ENCODE measurements at regions not wholly inside any gene's neighbourhood (a gene's known extent, or its start where the extent isn't known, plus 50 kb on each side); places are given as distances from the start of the nearest gene placed in this dataset.
"Not testable (repeated sequence)": the region's sequence is repeated elsewhere in the genome, so short reads cannot be mapped to it uniquely, and the experiment has no call there.

- not testable (repeated sequence) for H3K27ac ChIP-seq (ENCODE audit: low read depth in 1 of 2, low read length in 2 of 2); H3K9ac ChIP-seq (ENCODE audit: low read depth in 1 of 2, low read length in 2 of 2); H3K4me3 ChIP-seq (ENCODE audit: low read depth in 1 of 3, low read length in 3 of 3); H3K9me3 ChIP-seq (ENCODE audit: control insufficient read depth in 4 of 4, low read length in 3 of 4); H3K4me1 ChIP-seq (ENCODE audit: control insufficient read depth in 4 of 4, insufficient read depth in 4 of 4, low read length in 3 of 4); H3K27me3 ChIP-seq (ENCODE audit: control insufficient read depth in 4 of 4, insufficient read depth in 4 of 4, low read length in 3 of 4); H3K36me3 ChIP-seq (ENCODE audit: control insufficient read depth in 4 of 4, insufficient read depth in 3 of 4, low read depth in 1 of 4, low read length in 3 of 4); DNase-seq (ENCODE audit: low spot score)
- 71% methylated on average over 7 of the region's 7 CpGs for WGBS
These were observed 323.1 kb upstream of the LMCD1 start for GRCh38 chr3:8178516-8178915.

DNA sequence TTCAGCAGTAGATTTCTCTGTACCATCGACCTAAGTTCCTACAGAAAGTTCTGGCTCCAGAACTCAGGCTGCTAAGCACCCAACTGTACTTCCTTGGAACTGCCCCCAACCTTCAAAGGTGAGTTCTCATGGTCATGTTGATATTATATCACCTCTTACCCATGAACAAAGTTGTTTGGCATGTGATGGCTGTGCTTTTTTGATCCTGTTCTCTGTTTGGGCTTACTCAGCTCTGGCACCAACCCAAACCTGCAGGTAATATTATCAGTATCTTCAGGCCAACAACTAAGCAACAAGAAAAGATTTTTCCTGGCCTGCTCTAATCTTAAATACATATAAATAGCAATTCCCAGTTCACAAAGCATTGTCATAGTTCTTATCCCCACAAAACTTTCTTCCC is 318.7 kb upstream of the LMCD1 start:
- Histone ChIP-seq H3K9ac (ENCODE audit: low read depth in 1 of 2, low read length in 2 of 2) (no peak overlapping the region), H3K4me1 (ENCODE audit: control insufficient read depth in 4 of 4, insufficient read depth in 4 of 4, low read length in 3 of 4) (no peaks in the 10 kb centered on the region), H3K4me3 (ENCODE audit: low read depth in 1 of 3, low read length in 3 of 3) (no peak overlapping the region), H3K9me3 (ENCODE audit: control insufficient read depth in 4 of 4, low read length in 3 of 4) (no peaks in the 10 kb centered on the region), H3K36me3 (ENCODE audit: control insufficient read depth in 4 of 4, insufficient read depth in 3 of 4, low read depth in 1 of 4, low read length in 3 of 4) (no peaks in the 10 kb centered on the region), H3K27ac (ENCODE audit: low read depth in 1 of 2, low read length in 2 of 2) (no peak overlapping the region), H3K27me3 (ENCODE audit: control insufficient read depth in 4 of 4, insufficient read depth in 4 of 4, low read length in 3 of 4) (no peaks in the 10 kb centered on the region)
- no peak for TF ChIP-seq NR2F2 (IDR thresholded peaks at IDR 0.05)
- DNase-seq (ENCODE audit: low spot score): no peak
- WGBS: 69% methylated on average over 1 of the region's 1 CpG

- Histone ChIP-seq H3K4me3 (ENCODE audit: low read depth in 1 of 3, low read length in 3 of 3) (no peak overlapping the region), H3K27ac (ENCODE audit: low read depth in 1 of 2, low read length in 2 of 2) (no peak overlapping the region), H3K9me3 (ENCODE audit: control insufficient read depth in 4 of 4, low read length in 3 of 4) (no peaks in the 10 kb centered on the region), H3K9ac (ENCODE audit: low read depth in 1 of 2, low read length in 2 of 2) (no peak overlapping the region), H3K27me3 (ENCODE audit: control insufficient read depth in 4 of 4, insufficient read depth in 4 of 4, low read length in 3 of 4) (no peaks in the 10 kb centered on the region), H3K4me1 (ENCODE audit: control insufficient read depth in 4 of 4, insufficient read depth in 4 of 4, low read length in 3 of 4) (no peaks in the 10 kb centered on the region), H3K36me3 (ENCODE audit: control insufficient read depth in 4 of 4, insufficient read depth in 3 of 4, low read depth in 1 of 4, low read length in 3 of 4) (no peaks in the 10 kb centered on the region)
- no peak for TF ChIP-seq SP1 (IDR thresholded peaks at IDR 0.05)
- TF ChIP-seq FOXA1 (IDR thresholded peaks at IDR 0.05): no peak
- TF ChIP-seq FOXA2 (IDR thresholded peaks at IDR 0.05): no peak
- peak in 1 of 2 donors; percentile 38 for TF ChIP-seq HNF4A (conservative IDR thresholded peaks at IDR 0.05)
- DNase-seq (ENCODE audit: low spot score): no peak
- 48% methylated on average over 3 of the region's 3 CpGs for WGBS
These were observed 318.0 kb upstream of the LMCD1 start for GRCh38 chr3:8183627-8184026.

DNA sequence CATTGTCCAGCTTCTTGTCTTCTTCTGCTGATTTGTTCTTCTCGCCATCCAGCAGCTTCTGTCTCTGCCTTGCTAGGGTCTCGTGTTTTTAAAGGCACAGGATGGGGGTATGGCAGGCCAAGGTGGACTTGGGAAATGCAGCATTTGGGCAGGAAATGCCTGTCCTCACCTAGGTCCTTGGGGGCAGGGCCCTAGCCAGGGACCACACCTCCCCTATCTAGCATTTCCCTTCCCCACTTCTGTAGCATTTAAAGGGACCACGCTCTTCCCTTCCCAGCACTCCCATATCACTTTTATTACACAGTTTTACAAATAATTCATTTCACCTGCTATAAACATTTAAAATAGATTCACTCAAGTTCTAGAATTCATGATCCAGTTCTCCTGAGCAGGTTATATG is 315.4 kb upstream of the LMCD1 start:
- 94% methylated on average over 3 of the region's 3 CpGs for WGBS
- DNase-seq (ENCODE audit: low spot score): no peak
- no peak overlapping the region for H3K27ac ChIP-seq (ENCODE audit: low read depth in 1 of 2, low read length in 2 of 2)
- H3K9me3 ChIP-seq (ENCODE audit: control insufficient read depth in 4 of 4, low read length in 3 of 4): peaks cover 0 to under 1% (median 0%) of the 10 kb centered on the region in 4 donors
- TF ChIP-seq RXRA (IDR thresholded peaks at IDR 0.05) (no peak), FOXA1 (IDR thresholded peaks at IDR 0.05) (no peak), MAX (IDR thresholded peaks at IDR 0.05) (no peak), TAF1 (conservative IDR thresholded peaks at IDR 0.05) (no peak)
- no peaks in the 10 kb centered on the region for H3K4me1 ChIP-seq (ENCODE audit: control insufficient read depth in 4 of 4, insufficient read depth in 4 of 4, low read length in 3 of 4)
- H3K4me3 ChIP-seq (ENCODE audit: low read depth in 1 of 3, low read length in 3 of 3): no peak overlapping the region
- H3K36me3 ChIP-seq (ENCODE audit: control insufficient read depth in 4 of 4, insufficient read depth in 3 of 4, low read depth in 1 of 4, low read length in 3 of 4): no peaks in the 10 kb centered on the region
- H3K27me3 ChIP-seq (ENCODE audit: control insufficient read depth in 4 of 4, insufficient read depth in 4 of 4, low read length in 3 of 4): no peaks in the 10 kb centered on the region
- no peak overlapping the region for H3K9ac ChIP-seq (ENCODE audit: low read depth in 1 of 2, low read length in 2 of 2)

DNA sequence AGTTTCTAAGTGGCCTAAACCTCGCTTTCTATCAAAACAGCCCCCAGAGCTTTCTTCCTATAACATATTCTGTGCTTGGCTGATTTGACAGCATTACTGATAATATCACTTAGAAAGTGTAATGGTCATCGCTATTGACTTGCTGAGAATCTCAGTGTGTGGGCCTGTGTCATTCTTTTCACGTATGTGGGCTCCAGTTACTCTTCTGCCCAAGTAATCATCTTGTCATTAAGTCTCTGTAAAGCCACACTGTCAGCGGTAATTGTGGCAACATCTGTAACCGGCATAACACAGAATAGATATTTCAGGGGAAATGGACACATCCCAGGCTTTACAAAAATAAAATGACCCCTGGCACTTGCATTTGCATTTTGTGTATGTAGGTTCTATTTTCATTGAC is 313.6 kb upstream of the LMCD1 start:
- Histone ChIP-seq H3K9ac (ENCODE audit: low read depth in 1 of 2, low read length in 2 of 2) (no peak overlapping the region), H3K27me3 (ENCODE audit: control insufficient read depth in 4 of 4, insufficient read depth in 4 of 4, low read length in 3 of 4) (no peaks in the 10 kb centered on the region), H3K36me3 (ENCODE audit: control insufficient read depth in 4 of 4, insufficient read depth in 3 of 4, low read depth in 1 of 4, low read length in 3 of 4) (no peaks in the 10 kb centered on the region), H3K9me3 (ENCODE audit: control insufficient read depth in 4 of 4, low read length in 3 of 4) (peaks cover 0 to 3% (median 0%) of the 10 kb centered on the region in 4 donors), H3K4me3 (ENCODE audit: low read depth in 1 of 3, low read length in 3 of 3) (no peak overlapping the region), H3K4me1 (ENCODE audit: control insufficient read depth in 4 of 4, insufficient read depth in 4 of 4, low read length in 3 of 4) (no peaks in the 10 kb centered on the region), H3K27ac (ENCODE audit: low read depth in 1 of 2, low read length in 2 of 2) (no peak overlapping the region)
- DNase-seq (ENCODE audit: low spot score): no peak
- no peak for TF ChIP-seq ZBTB33 (IDR thresholded peaks at IDR 0.05)
- 91% methylated on average over 5 of the region's 5 CpGs for WGBS
